ENCODE measurements at regions not wholly inside any gene's neighbourhood (a gene's known extent, or its start where the extent isn't known, plus 50 kb on each side); places are given as distances from the start of the nearest gene placed in this dataset.
A peak's percentile ranks its signal among the peaks of the same experiment; 100 is the strongest.

DNA sequence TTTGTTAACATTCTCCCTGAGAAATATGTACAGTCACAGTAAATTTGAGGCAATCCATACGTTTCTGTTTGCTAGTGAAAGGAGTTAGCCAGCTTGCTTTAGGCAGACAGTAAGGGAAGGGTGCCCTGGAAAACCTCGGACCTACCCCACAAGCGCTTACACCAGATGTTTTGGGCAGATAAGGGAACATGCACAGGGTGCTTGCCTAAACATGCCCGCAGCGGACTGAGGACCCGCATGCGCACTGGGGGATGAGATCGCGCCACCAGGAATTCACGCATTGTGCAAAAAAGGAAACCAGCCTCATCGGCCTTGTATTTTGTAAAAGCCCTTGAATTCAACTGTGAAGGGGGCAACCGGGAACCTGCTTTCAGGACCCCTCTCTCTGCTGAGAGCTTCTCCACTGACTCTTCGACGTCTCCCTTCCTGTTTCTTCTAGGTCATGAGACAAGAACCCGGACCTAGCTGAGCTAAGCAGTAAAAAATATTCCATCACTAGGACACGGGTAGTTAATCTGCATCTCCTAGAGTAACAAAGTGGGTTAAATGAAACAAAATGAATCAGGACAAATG is 1399.2 kb upstream of the ATXN8OS start:
- no peaks in the 10 kb centered on the region for H4K20me1 ChIP-seq (replicated peaks; ENCODE audit: control insufficient read depth, insufficient read depth, low read length)
- H3K4me3 ChIP-seq, result no peak overlapping the region
- no peaks in the 10 kb centered on the region; a peak in 1 of 5 replicates for H3K4me1 ChIP-seq (replicated peaks in 1 of 2; ENCODE audit: control insufficient read depth in 2 of 2, insufficient read depth in 2 of 2, low read length in 2 of 2)
- peak overlapping the region; percentile 89 for H2AFZ ChIP-seq (ENCODE audit: low read depth, low read length)
- H3K9me1 ChIP-seq (ENCODE audit: control insufficient read depth, insufficient read depth, low read length), result no peaks in the 10 kb centered on the region
- H3K27ac ChIP-seq (ENCODE audit: extremely low read depth, low read depth, low read length), result peak overlapping the region; percentile 89
- in situ Hi-C loops (cut with MboI) (no loop called here), intact Hi-C loops (cut with micrococcal nuclease) (no loop called here)
- H3K9ac ChIP-seq (ENCODE audit: insufficient read depth in 1 of 2, low read depth in 2 of 2, low read length in 2 of 2), result peak overlapping the region; percentile 19 to 65; a peak in 3 of 4 replicates
- DNase-seq (ENCODE audit: extremely low read depth in 1 of 4, low spot score in 3 of 4), result peak; percentile 56 to 89 (median 62)
- ATAC-seq, result peak; percentile 98
- peak overlapping the region; percentile 65 for H3K4me2 ChIP-seq (ENCODE audit: insufficient read depth, low read length)
- no peaks in the 10 kb centered on the region for H3K27me3 ChIP-seq (ENCODE audit: control insufficient read depth in 2 of 2, insufficient read depth in 2 of 2, low read length in 2 of 2)
- no peaks in the 10 kb centered on the region for H3K79me2 ChIP-seq (ENCODE audit: control insufficient read depth, insufficient read depth, low read length)
- no peaks in the 10 kb centered on the region for H3K36me3 ChIP-seq (ENCODE audit: control insufficient read depth, insufficient read depth, low read length)
- no peaks in the 10 kb centered on the region for H3K9me3 ChIP-seq (replicated peaks; ENCODE audit: control insufficient read depth, insufficient read depth, low read depth, low read length)
- ChIA-PET CTCF (ENCODE audit: low intra/inter-chr PET ratio) (no interaction called here), POLR2A (interaction anchor here (1.8 kb wide), 1 partner anchor 11 kb away, joined by 6 read pairs; no protein-coding TSS in a partner anchor)
- no TSS peak for BruUV-seq (replicated peaks)
- FAIRE-seq, result peak; percentile 89
- WGBS (ENCODE audit: insufficient coverage, low coverage, missing lambda C conversion rate), result 0% methylated on average over 11 of the region's 16 CpGs
- TF ChIP-seq CBFB (CRISPR knock-in tag; IDR thresholded peaks at IDR 0.05) (no peak), ZNF253 (CRISPR knock-in tag; conservative IDR thresholded peaks at IDR 0.05) (no peak), TEAD1 (CRISPR knock-in tag; IDR thresholded peaks at IDR 0.05) (no peak), L3MBTL2 (IDR thresholded peaks at IDR 0.05) (peak; percentile 52; the same call in 1 of the 2 replicates), ZBTB1 (CRISPR knock-in tag; IDR thresholded peaks at IDR 0.05; ENCODE audit: borderline replicate concordance, low read depth) (no peak), CXXC5 (CRISPR knock-in tag; IDR thresholded peaks at IDR 0.05) (peak; percentile 37), GATA2 (CRISPR knock-in tag; IDR thresholded peaks at IDR 0.05) (peak; percentile 27; the same call in 1 of the 2 replicates), ZNF12 (CRISPR knock-in tag; IDR thresholded peaks at IDR 0.05) (no peak), GATAD2A (IDR thresholded peaks at IDR 0.05) (no peak), TEAD4 (IDR thresholded peaks at IDR 0.05; ENCODE audit: low read length) (peak; percentile 68), TEAD4 (CRISPR knock-in tag; IDR thresholded peaks at IDR 0.05; ENCODE audit: borderline replicate concordance) (no peak), PCBP2 (IDR thresholded peaks at IDR 0.05; ENCODE audit: low read depth, low read length, poor library complexity, severe bottlenecking) (no peak), ZBTB7A (IDR thresholded peaks at IDR 0.05; ENCODE audit: borderline replicate concordance, control insufficient read depth, low read depth, low read length) (no peak), FOXJ2 (tag; IDR thresholded peaks at IDR 0.05) (0 out of 2 replicates have a peak, but pooled peaks have one; percentile 54), NRF1 (conservative IDR thresholded peaks at IDR 0.05 in 1 of 2, IDR thresholded peaks at IDR 0.05 in 1 of 2) (peak; percentile 91 to 93), RAD51 (IDR thresholded peaks at IDR 0.05; ENCODE audit: borderline replicate concordance, low read depth) (no peak), TCF3 (CRISPR knock-in tag; IDR thresholded peaks at IDR 0.05) (peak; percentile 74), SRSF7 (optimal IDR thresholded peaks at IDR 0.05; ENCODE audit: low read depth, low read length) (no peak), DDX20 (tag; IDR thresholded peaks at IDR 0.05; ENCODE audit: low read depth) (no peak), E2F3 (CRISPR knock-in tag; IDR thresholded peaks at IDR 0.05) (no peak)
- TF ChIP-seq, protein P1, sequence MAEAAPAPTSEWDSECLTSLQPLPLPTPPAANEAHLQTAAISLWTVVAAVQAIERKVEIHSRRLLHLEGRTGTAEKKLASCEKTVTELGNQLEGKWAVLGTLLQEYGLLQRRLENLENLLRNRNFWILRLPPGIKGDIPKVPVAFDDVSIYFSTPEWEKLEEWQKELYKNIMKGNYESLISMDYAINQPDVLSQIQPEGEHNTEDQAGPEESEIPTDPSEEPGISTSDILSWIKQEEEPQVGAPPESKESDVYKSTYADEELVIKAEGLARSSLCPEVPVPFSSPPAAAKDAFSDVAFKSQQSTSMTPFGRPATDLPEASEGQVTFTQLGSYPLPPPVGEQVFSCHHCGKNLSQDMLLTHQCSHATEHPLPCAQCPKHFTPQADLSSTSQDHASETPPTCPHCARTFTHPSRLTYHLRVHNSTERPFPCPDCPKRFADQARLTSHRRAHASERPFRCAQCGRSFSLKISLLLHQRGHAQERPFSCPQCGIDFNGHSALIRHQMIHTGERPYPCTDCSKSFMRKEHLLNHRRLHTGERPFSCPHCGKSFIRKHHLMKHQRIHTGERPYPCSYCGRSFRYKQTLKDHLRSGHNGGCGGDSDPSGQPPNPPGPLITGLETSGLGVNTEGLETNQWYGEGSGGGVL (CRISPR knock-in tag; IDR thresholded peaks at IDR 0.05), result no peak
- TF ChIP-seq, protein P2, sequence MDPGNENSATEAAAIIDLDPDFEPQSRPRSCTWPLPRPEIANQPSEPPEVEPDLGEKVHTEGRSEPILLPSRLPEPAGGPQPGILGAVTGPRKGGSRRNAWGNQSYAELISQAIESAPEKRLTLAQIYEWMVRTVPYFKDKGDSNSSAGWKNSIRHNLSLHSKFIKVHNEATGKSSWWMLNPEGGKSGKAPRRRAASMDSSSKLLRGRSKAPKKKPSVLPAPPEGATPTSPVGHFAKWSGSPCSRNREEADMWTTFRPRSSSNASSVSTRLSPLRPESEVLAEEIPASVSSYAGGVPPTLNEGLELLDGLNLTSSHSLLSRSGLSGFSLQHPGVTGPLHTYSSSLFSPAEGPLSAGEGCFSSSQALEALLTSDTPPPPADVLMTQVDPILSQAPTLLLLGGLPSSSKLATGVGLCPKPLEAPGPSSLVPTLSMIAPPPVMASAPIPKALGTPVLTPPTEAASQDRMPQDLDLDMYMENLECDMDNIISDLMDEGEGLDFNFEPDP (CRISPR knock-in tag; IDR thresholded peaks at IDR 0.05), result no peak

All from K562 (cell line).